NCI-H2171 treated with DMSO at 0.1 percent for 48 hours (cell line): ENCODE measurements at regions not wholly inside any gene's neighbourhood (a gene's known extent, or its start where the extent isn't known, plus 50 kb on each side); places are given as distances from the start of the nearest gene placed in this dataset.
"Not testable (repeated sequence)": the region's sequence is repeated elsewhere in the genome, so short reads cannot be mapped to it uniquely, and the experiment has no call there.

ENCODE experiments used
- DNase-seq: peaks from one replicate; lab custom pipeline; 2025; lab: John Stamatoyannopoulos, UW

GRCh38 chr5:109283086-109283485 lies 126.7 kb downstream of the PJA2 start:
- DNase-seq: not testable (repeated sequence)

GRCh38 chr5:109281136-109281690 lies 128.6 kb downstream of the PJA2 start:
- DNase-seq: peak; percentile 94

GRCh38 chr5:109278141-109278540 lies 131.6 kb downstream of the PJA2 start:
- DNase-seq: no peak

GRCh38 chr5:109275919-109276318 lies 133.9 kb downstream of the PJA2 start:
- DNase-seq: no peak

GRCh38 chr5:109273594-109273993 lies 136.2 kb downstream of the PJA2 start:
- DNase-seq: no peak

GRCh38 chr5:109267283-109267682 lies 142.5 kb downstream of the PJA2 start:
- DNase-seq: no peak

GRCh38 chr5:109258755-109259154 lies 151.0 kb downstream of the PJA2 start:
- DNase-seq: no peak

GRCh38 chr5:109256486-109256885 lies 153.3 kb downstream of the PJA2 start:
- DNase-seq: no peak

- no peak for DNase-seq
Observed at GRCh38 chr5:109254511-109254910, 155.3 kb downstream of the PJA2 start.

GRCh38 chr5:109253262-109253661 lies 156.5 kb downstream of the PJA2 start:
- no peak for DNase-seq

GRCh38 chr5:109252731-109253130 lies 157.0 kb downstream of the PJA2 start:
- no peak for DNase-seq

- DNase-seq: no peak
Observed at GRCh38 chr5:109250533-109251329, 159.0 kb downstream of the PJA2 start.

GRCh38 chr5:109250080-109250479 lies 159.7 kb downstream of the PJA2 start:
- DNase-seq: no peak

GRCh38 chr5:109249126-109249525 lies 160.6 kb downstream of the PJA2 start:
- no peak for DNase-seq

- no peak for DNase-seq
Observed at GRCh38 chr5:109247986-109248385, 161.8 kb downstream of the PJA2 start.

- DNase-seq: no peak
Observed at GRCh38 chr5:109246841-109247592, 162.8 kb downstream of the PJA2 start.
